Common myeloid progenitor, CD34-positive (primary cell): ENCODE measurements at regions not wholly inside any gene's neighbourhood (a gene's known extent, or its start where the extent isn't known, plus 50 kb on each side); places are given as distances from the start of the nearest gene placed in this dataset.

Experiments
- CTCF ChIA-PET: fragments of 350-600 bp; sonication (Branson Sonifier 250); formaldehyde crosslinking; loops from one replicate; lab custom pipeline; 2021; ENCODE audit warnings: antibody characterized with exemption; lab: Charles Lee
- POLR2A ChIA-PET: fragments of 350-600 bp; sonication (Branson Sonifier 250); formaldehyde crosslinking; loops from one replicate; lab custom pipeline; 2021; ENCODE audit warnings: antibody characterized with exemption; lab: Charles Lee
- DNase-seq, 3 donors: peaks; one replicate each; pipeline versions ENCODE4 v3.0.0 to v3.0.0-alpha.2; 2013
- H3K27ac ChIP-seq, 2 experiments: 1 replicate in 1 of 2; 2 replicates in 1 of 2; pipeline ENCODE4 v1.7.0; 2013; ENCODE audit warnings: inconsistent platforms in 2 of 2, low read length in 2 of 2, mild to moderate bottlenecking in 2 of 2, low read depth in 1 of 2, moderate library complexity in 1 of 2; ENCODE audit not compliant: severe bottlenecking in 2 of 2, insufficient read depth in 1 of 2, poor library complexity in 1 of 2
- H3K27me3 ChIP-seq, 5 experiments: replicated peaks in 2 of 5; 1 replicate in 3 of 5; 2 replicates in 2 of 5; pipeline versions ENCODE4 v1.6.1 to v1.7.0; 2013; ENCODE audit warnings: low read length in 4 of 5, mild to moderate bottlenecking in 2 of 5, moderate library complexity in 2 of 5, inconsistent platforms in 1 of 5; ENCODE audit not compliant: insufficient read depth in 5 of 5, control insufficient read depth in 4 of 5
- H3K36me3 ChIP-seq, 4 experiments: 1 replicate in 2 of 4; 2 replicates in 2 of 4; pipeline versions ENCODE4 v1.6.1 to v1.7.0; 2013; ENCODE audit warnings: low read length in 3 of 4, control low read depth in 1 of 4, mild to moderate bottlenecking in 1 of 4; ENCODE audit not compliant: control insufficient read depth in 4 of 4, insufficient read depth in 4 of 4
- H3K4me1 ChIP-seq, 4 experiments: 1 replicate in 3 of 4; 2 replicates in 1 of 4; pipeline versions ENCODE4 v1.6.1 to v1.7.1; 2013; ENCODE audit warnings: low read length in 3 of 4, mild to moderate bottlenecking in 3 of 4, control low read depth in 1 of 4, inconsistent platforms in 1 of 4, moderate library complexity in 1 of 4; ENCODE audit not compliant: control insufficient read depth in 4 of 4, insufficient read depth in 4 of 4; ENCODE audit errors: control extremely low read depth in 1 of 4
- H3K4me3 ChIP-seq, 7 experiments: 1 replicate in 4 of 7; 2 replicates in 3 of 7; pipeline versions ENCODE4 v1.5.1 to v1.7.0; 2013; ENCODE audit warnings: mild to moderate bottlenecking in 7 of 7, low read length in 6 of 7, moderate library complexity in 6 of 7, inconsistent platforms in 2 of 7, low read depth in 2 of 7, control low read depth in 1 of 7; ENCODE audit not compliant: insufficient read depth in 4 of 7, control insufficient read depth in 1 of 7; ENCODE audit errors: extremely low read depth in 1 of 7
- H3K9me3 ChIP-seq, 5 experiments: 1 replicate in 4 of 5; 2 replicates in 1 of 5; pipeline versions ENCODE4 v1.6.1 to v1.7.1; 2013; ENCODE audit warnings: low read length in 4 of 5, mild to moderate bottlenecking in 2 of 5, inconsistent platforms in 1 of 5, low read depth in 1 of 5, moderate library complexity in 1 of 5; ENCODE audit not compliant: control insufficient read depth in 4 of 5, insufficient read depth in 2 of 5; ENCODE audit errors: control extremely low read depth in 1 of 5
- WGBS: methylation state at CpG from one replicate; pipeline ENCODE4 v1.1.5; 2013; ENCODE audit not compliant: insufficient coverage; 5-methylcytosine and 5-hydroxymethylcytosine counted together

GRCh38 chr15:24879492-24879891, 75.3 kb upstream of the SNRPN start:
- POLR2A ChIA-PET: no interaction called here
- H3K4me3 ChIP-seq: no peak overlapping the region
- H3K36me3 ChIP-seq: no peaks in the 10 kb centered on the region
- CTCF ChIA-PET: no interaction called here
- no peak overlapping the region for H3K27ac ChIP-seq
- peaks cover 0 to 18% (median 10%) of the 10 kb centered on the region in 5 experiments for H3K9me3 ChIP-seq
- peaks cover 0 to 8% (median 0%) of the 10 kb centered on the region in 5 experiments for H3K27me3 ChIP-seq
- no peaks in the 10 kb centered on the region for H3K4me1 ChIP-seq
- DNase-seq: no peak
- 100% methylated on average over 1 of the region's 2 CpGs for WGBS

GRCh38 chr15:24880663-24881062, 74.1 kb upstream of the SNRPN start:
- 86% methylated on average over 7 of the region's 8 CpGs for WGBS

GRCh38 chr15:24886538-24886937, 68.2 kb upstream of the SNRPN start:
- Histone ChIP-seq H3K27ac (no peak overlapping the region), H3K4me3 (no peak overlapping the region), H3K27me3 (no peaks in the 10 kb centered on the region), H3K9me3 (peaks cover 0 to 3% (median 0%) of the 10 kb centered on the region in 5 experiments), H3K4me1 (no peaks in the 10 kb centered on the region), H3K36me3 (no peaks in the 10 kb centered on the region)
- CTCF ChIA-PET: no interaction called here
- 37% methylated on average over 3 of the region's 3 CpGs for WGBS
- POLR2A ChIA-PET: no interaction called here
- no peak for DNase-seq

More at GRCh38 chr15:24880663-24881062, 74.1 kb upstream of the SNRPN start:
- H3K27me3 ChIP-seq: peaks cover 0 to 8% (median 0%) of the 10 kb centered on the region in 5 experiments
- no peaks in the 10 kb centered on the region for H3K36me3 ChIP-seq
- DNase-seq: no peak
- H3K4me3 ChIP-seq: no peak overlapping the region
- no peak overlapping the region for H3K27ac ChIP-seq
- ChIA-PET CTCF (no interaction called here), POLR2A (no interaction called here)
- H3K9me3 ChIP-seq: peaks cover 0 to 18% (median 10%) of the 10 kb centered on the region in 5 experiments
- H3K4me1 ChIP-seq: no peaks in the 10 kb centered on the region

- CTCF ChIA-PET: interaction anchor here (0.6 kb wide), 1 partner anchor 98 kb away, joined by 3 read pairs; no protein-coding TSS in a partner anchor
- H3K36me3 ChIP-seq: no peaks in the 10 kb centered on the region
- H3K27me3 ChIP-seq: peaks cover 0 to 4% (median 2%) of the 10 kb centered on the region in 5 experiments
- H3K27ac ChIP-seq: no peak overlapping the region
- POLR2A ChIA-PET: no interaction called here
- H3K4me1 ChIP-seq: no peaks in the 10 kb centered on the region
- H3K4me3 ChIP-seq: no peak overlapping the region
- 88% methylated on average over 7 of the region's 8 CpGs for WGBS
- DNase-seq: no peak
- H3K9me3 ChIP-seq: peaks cover 9 to 25% (median 16%) of the 10 kb centered on the region in 5 experiments
These were observed 56.0 kb upstream of the SNRPN start for GRCh38 chr15:24898715-24899272.

- Histone ChIP-seq H3K27me3 (peaks cover 0 to 4% (median 2%) of the 10 kb centered on the region in 5 experiments), H3K27ac (no peak overlapping the region), H3K4me3 (no peak overlapping the region), H3K9me3 (peaks cover 9 to 23% (median 16%) of the 10 kb centered on the region in 5 experiments), H3K36me3 (no peaks in the 10 kb centered on the region), H3K4me1 (no peaks in the 10 kb centered on the region)
- CTCF ChIA-PET: no interaction called here
- POLR2A ChIA-PET: no interaction called here
- WGBS: 68% methylated on average over 3 of the region's 3 CpGs
- DNase-seq: no peak
These were observed 55.4 kb upstream of the SNRPN start for GRCh38 chr15:24899367-24899766.

GRCh38 chr15:24899795-24900194, 55.0 kb upstream of the SNRPN start:
- H3K36me3 ChIP-seq: no peaks in the 10 kb centered on the region
- no peak for DNase-seq
- H3K27me3 ChIP-seq: peaks cover 0 to 4% (median 2%) of the 10 kb centered on the region in 5 experiments
- ChIA-PET CTCF (no interaction called here), POLR2A (no interaction called here)
- peaks cover 9 to 23% (median 12%) of the 10 kb centered on the region in 5 experiments for H3K9me3 ChIP-seq
- no peak overlapping the region for H3K27ac ChIP-seq
- no peak overlapping the region for H3K4me3 ChIP-seq
- WGBS: 31% methylated on average over 2 of the region's 2 CpGs
- H3K4me1 ChIP-seq: no peaks in the 10 kb centered on the region

- Histone ChIP-seq H3K9me3 (peaks cover 7 to 27% (median 12%) of the 10 kb centered on the region in 5 experiments), H3K27me3 (peaks cover 0 to 4% (median 2%) of the 10 kb centered on the region in 5 experiments), H3K4me3 (no peak overlapping the region), H3K4me1 (no peaks in the 10 kb centered on the region), H3K27ac (no peak overlapping the region), H3K36me3 (no peaks in the 10 kb centered on the region)
- ChIA-PET POLR2A (no interaction called here), CTCF (no interaction called here)
- WGBS: 29% methylated on average over 2 of the region's 3 CpGs
- DNase-seq: no peak
These were observed 53.4 kb upstream of the SNRPN start for GRCh38 chr15:24901409-24901808.
